ENCODE measurements at regions not wholly inside any gene's neighbourhood (a gene's known extent, or its start where the extent isn't known, plus 50 kb on each side); places are given as distances from the start of the nearest gene placed in this dataset.

GRCh38 chr14:27184427-27184826 is 586.6 kb upstream of the NOVA1 start:
- DNase-seq (ENCODE audit: insufficient read length, low spot score) (no peak), FAIRE-seq (no peak)
- no peak for TF ChIP-seq CTCF (IDR thresholded peaks at IDR 0.05; ENCODE audit: insufficient read depth, missing control alignments)

- TF ChIP-seq CTCF (IDR thresholded peaks at IDR 0.05; ENCODE audit: insufficient read depth, missing control alignments) = no peak
- DNase-seq (ENCODE audit: insufficient read length, low spot score) (no peak), FAIRE-seq (no peak)
These were observed 588.2 kb upstream of the NOVA1 start for GRCh38 chr14:27186048-27186447.

GRCh38 chr14:27187136-27187535 is 589.3 kb upstream of the NOVA1 start:
- FAIRE-seq (no peak), DNase-seq (ENCODE audit: insufficient read length, low spot score) (no peak)
- no peak for TF ChIP-seq CTCF (IDR thresholded peaks at IDR 0.05; ENCODE audit: insufficient read depth, missing control alignments)

GRCh38 chr14:27190296-27190695 is 592.5 kb upstream of the NOVA1 start:
- no peak for DNase-seq (ENCODE audit: insufficient read length, low spot score)
- no peak for FAIRE-seq
- no peak for TF ChIP-seq CTCF (IDR thresholded peaks at IDR 0.05; ENCODE audit: insufficient read depth, missing control alignments)

GRCh38 chr14:27199272-27199671 is 601.4 kb upstream of the NOVA1 start:
- no peak for TF ChIP-seq CTCF (IDR thresholded peaks at IDR 0.05; ENCODE audit: insufficient read depth, missing control alignments)
- FAIRE-seq = no peak
- no peak for DNase-seq (ENCODE audit: insufficient read length, low spot score)

GRCh38 chr14:27205036-27205435 is 607.2 kb upstream of the NOVA1 start:
- FAIRE-seq = peak; percentile 21
- DNase-seq (ENCODE audit: insufficient read length, low spot score) = no peak
- no peak for TF ChIP-seq CTCF (IDR thresholded peaks at IDR 0.05; ENCODE audit: insufficient read depth, missing control alignments)

- DNase-seq (ENCODE audit: insufficient read length, low spot score) = no peak
- no peak for TF ChIP-seq CTCF (IDR thresholded peaks at IDR 0.05; ENCODE audit: insufficient read depth, missing control alignments)
- no peak for FAIRE-seq
These were observed 613.9 kb upstream of the NOVA1 start for GRCh38 chr14:27211741-27212140.
